Endothelial cell (in vitro differentiated cells): ENCODE measurements at regions not wholly inside any gene's neighbourhood (a gene's known extent, or its start where the extent isn't known, plus 50 kb on each side); places are given as distances from the start of the nearest gene placed in this dataset.

ENCODE experiments used
- DNase-seq: peaks from one replicate; pipeline ENCODE4 v3.0.0; 2021; ENCODE audit warnings: low spot score
- H3K27ac Mint-ChIP-seq: one replicate; pipeline ENCODE4 v1.8.0; 2021; ENCODE audit warnings: mixed read lengths, inconsistent platforms; ENCODE audit not compliant: unreplicated experiment
- H3K27me3 Mint-ChIP-seq: one replicate; pipeline ENCODE4 v1.8.0; 2021; ENCODE audit warnings: mild to moderate bottlenecking, moderate library complexity, mixed read lengths, inconsistent platforms; ENCODE audit not compliant: unreplicated experiment
- H3K36me3 Mint-ChIP-seq: one replicate; pipeline ENCODE4 v1.8.0; 2021; ENCODE audit warnings: mild to moderate bottlenecking, low read depth, mixed read lengths, inconsistent platforms; ENCODE audit not compliant: unreplicated experiment
- H3K4me1 Mint-ChIP-seq: one replicate; pipeline ENCODE4 v1.8.0; 2021; ENCODE audit warnings: mild to moderate bottlenecking, mixed read lengths, inconsistent platforms; ENCODE audit not compliant: unreplicated experiment
- H3K4me3 Mint-ChIP-seq: one replicate; pipeline ENCODE4 v1.8.0; 2021; ENCODE audit warnings: mild to moderate bottlenecking, mixed read lengths, inconsistent platforms; ENCODE audit not compliant: unreplicated experiment
- H3K9me3 Mint-ChIP-seq: one replicate; pipeline ENCODE4 v1.8.0; 2021; ENCODE audit warnings: mixed read lengths, inconsistent platforms; ENCODE audit not compliant: unreplicated experiment
- TF ChIP-seq, protein P1 (sequence below): fragments of 200-600 bp; sonication (generic); IDR thresholded peaks from one replicate; pipeline ENCODE4 v1.5.0; 2021; ENCODE audit warnings: antibody characterized with exemption; ENCODE audit not compliant: unreplicated experiment

GRCh38 chr7:140232957-140233917 is 56.5 kb upstream of the KDM7A start:
- Mint-ChIP-seq H3K9me3 (no peaks in the 10 kb centered on the region), H3K4me3 (no peak overlapping the region), H3K27me3 (peaks cover 5% of the 10 kb centered on the region), H3K36me3 (no peaks in the 10 kb centered on the region), H3K27ac (no peak overlapping the region), H3K4me1 (peaks cover 10% of the 10 kb centered on the region)
- TF ChIP-seq, protein P1, sequence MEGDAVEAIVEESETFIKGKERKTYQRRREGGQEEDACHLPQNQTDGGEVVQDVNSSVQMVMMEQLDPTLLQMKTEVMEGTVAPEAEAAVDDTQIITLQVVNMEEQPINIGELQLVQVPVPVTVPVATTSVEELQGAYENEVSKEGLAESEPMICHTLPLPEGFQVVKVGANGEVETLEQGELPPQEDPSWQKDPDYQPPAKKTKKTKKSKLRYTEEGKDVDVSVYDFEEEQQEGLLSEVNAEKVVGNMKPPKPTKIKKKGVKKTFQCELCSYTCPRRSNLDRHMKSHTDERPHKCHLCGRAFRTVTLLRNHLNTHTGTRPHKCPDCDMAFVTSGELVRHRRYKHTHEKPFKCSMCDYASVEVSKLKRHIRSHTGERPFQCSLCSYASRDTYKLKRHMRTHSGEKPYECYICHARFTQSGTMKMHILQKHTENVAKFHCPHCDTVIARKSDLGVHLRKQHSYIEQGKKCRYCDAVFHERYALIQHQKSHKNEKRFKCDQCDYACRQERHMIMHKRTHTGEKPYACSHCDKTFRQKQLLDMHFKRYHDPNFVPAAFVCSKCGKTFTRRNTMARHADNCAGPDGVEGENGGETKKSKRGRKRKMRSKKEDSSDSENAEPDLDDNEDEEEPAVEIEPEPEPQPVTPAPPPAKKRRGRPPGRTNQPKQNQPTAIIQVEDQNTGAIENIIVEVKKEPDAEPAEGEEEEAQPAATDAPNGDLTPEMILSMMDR, result no peak
- DNase-seq, result no peak

DNA sequence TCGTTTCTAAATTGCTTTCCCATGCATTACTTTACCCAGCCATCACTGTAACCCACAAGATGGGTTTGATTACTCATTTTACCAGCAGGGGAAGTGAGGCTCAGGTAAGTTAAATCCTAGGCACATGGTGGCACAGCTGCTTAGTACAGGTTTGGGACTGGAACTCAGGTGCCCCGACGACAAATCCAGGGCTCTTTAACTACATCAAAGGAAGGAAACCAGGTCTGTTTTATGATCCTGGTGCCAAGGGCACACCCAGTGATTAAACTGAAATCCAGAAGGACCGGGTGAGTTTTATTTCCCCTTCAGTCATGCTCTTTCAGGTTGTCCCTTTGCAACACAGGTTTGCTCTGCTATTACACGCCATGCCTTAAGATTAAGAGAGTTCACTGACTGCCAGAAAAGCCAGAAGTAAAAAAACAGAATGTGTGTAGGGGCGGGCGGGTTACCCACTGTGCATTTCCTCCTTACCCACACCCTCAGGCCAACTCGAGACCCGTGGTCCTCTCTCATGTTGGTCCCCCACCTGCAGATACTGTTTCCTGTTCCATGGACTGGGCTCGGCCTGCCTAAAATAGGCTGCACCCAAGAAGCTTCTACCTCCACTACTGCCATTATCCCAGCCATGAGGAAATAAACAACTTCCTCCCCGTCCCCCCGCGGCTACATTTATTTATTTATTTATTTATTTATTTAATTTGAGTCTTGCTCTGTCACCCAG is 55.1 kb upstream of the KDM7A start:
- H3K36me3 Mint-ChIP-seq, result no peaks in the 10 kb centered on the region
- H3K4me3 Mint-ChIP-seq, result peak overlapping the region; percentile 91
- H3K27ac Mint-ChIP-seq, result no peak overlapping the region
- H3K4me1 Mint-ChIP-seq, result peaks cover 10% of the 10 kb centered on the region
- TF ChIP-seq, protein P1, result no peak
- DNase-seq, result no peak
- no peaks in the 10 kb centered on the region for H3K9me3 Mint-ChIP-seq
- peaks cover 5% of the 10 kb centered on the region for H3K27me3 Mint-ChIP-seq

GRCh38 chr7:140230861-140231770 is 54.3 kb upstream of the KDM7A start:
- no peak overlapping the region for H3K27ac Mint-ChIP-seq
- DNase-seq, result peak; percentile 53
- H3K4me1 Mint-ChIP-seq, result peaks cover 10% of the 10 kb centered on the region
- peaks cover 5% of the 10 kb centered on the region for H3K27me3 Mint-ChIP-seq
- H3K36me3 Mint-ChIP-seq, result no peaks in the 10 kb centered on the region
- TF ChIP-seq, protein P1, result no peak
- peak overlapping the region; percentile 91 for H3K4me3 Mint-ChIP-seq
- no peaks in the 10 kb centered on the region for H3K9me3 Mint-ChIP-seq

GRCh38 chr7:140230516-140230860 is 53.7 kb upstream of the KDM7A start:
- DNase-seq, result no peak
- Mint-ChIP-seq H3K36me3 (no peaks in the 10 kb centered on the region), H3K27ac (no peak overlapping the region), H3K4me1 (peaks cover 10% of the 10 kb centered on the region), H3K27me3 (peaks cover 5% of the 10 kb centered on the region), H3K4me3 (peak overlapping the region; percentile 91), H3K9me3 (no peaks in the 10 kb centered on the region)
- TF ChIP-seq, protein P1, result no peak
